Kidney (tissue), 13 donors: ENCODE measurements at regions not wholly inside any gene's neighbourhood (a gene's known extent, or its start where the extent isn't known, plus 50 kb on each side); places are given as distances from the start of the nearest gene placed in this dataset.
A peak's percentile ranks its signal among the peaks of the same experiment; 100 is the strongest.

Experiments used
- DNase-seq, 5 donors: peaks; one replicate each; pipeline ENCODE4 v3.0.0-alpha.2; 2013 to 2020
- FAIRE-seq: peaks from 2 replicates; lab custom pipeline; 2012; peaks lifted over from hg19 to GRCh38; lab: Jason Lieb, UNC
- H3K27ac ChIP-seq, 2 donors: one replicate each; pipeline ENCODE4 v1.7.0; 2013; ENCODE audit warnings: low read depth in 2 of 2, low read length in 2 of 2, inconsistent platforms in 1 of 2
- H3K27me3 ChIP-seq: one replicate; pipeline ENCODE4 v1.7.1; 2013; ENCODE audit warnings: low read length, inconsistent platforms; ENCODE audit not compliant: control insufficient read depth, insufficient read depth
- H3K36me3 ChIP-seq, 3 donors: one replicate each; pipeline versions ENCODE4 v1.7.0 to v1.7.1; 2013; ENCODE audit warnings: low read length in 3 of 3, control low read depth in 1 of 3, inconsistent platforms in 1 of 3; ENCODE audit not compliant: insufficient read depth in 3 of 3, control insufficient read depth in 2 of 3
- H3K4me1 ChIP-seq, 3 donors: one replicate each; pipeline versions ENCODE4 v1.7.0 to v1.7.1; 2013; ENCODE audit warnings: low read length in 3 of 3, inconsistent platforms in 1 of 3, low read depth in 1 of 3; ENCODE audit not compliant: control insufficient read depth in 2 of 3, insufficient read depth in 2 of 3
- H3K4me3 ChIP-seq, 3 donors: one replicate each; pipeline versions ENCODE4 v1.7.0 to v1.8.1; 2013; ENCODE audit warnings: low read length in 3 of 3, control low read depth in 1 of 3, inconsistent platforms in 1 of 3
- H3K9ac ChIP-seq, 3 donors: one replicate each; pipeline versions ENCODE4 v1.7.0 to v1.7.1; 2013; ENCODE audit warnings: low read length in 3 of 3, control low read depth in 1 of 3, inconsistent platforms in 1 of 3
- H3K9me3 ChIP-seq, 3 donors: one replicate each; pipeline versions ENCODE4 v1.7.0 to v1.7.1; 2013; ENCODE audit warnings: low read length in 3 of 3, control low read depth in 1 of 3, inconsistent platforms in 1 of 3; ENCODE audit not compliant: control insufficient read depth in 2 of 3, insufficient read depth in 1 of 3
- intact Hi-C: fragments of 100-400 bp; cut with DNase I; formaldehyde crosslinking; loops from one replicate; pipeline ENCODE4 v1.11.1; 2022
- TF ChIP-seq, protein P1 (sequence below): IDR thresholded peaks from 3 replicates; pipeline ENCODE4 v1.5.1; 2012; ENCODE audit warnings: mild to moderate bottlenecking, moderate library complexity, borderline replicate concordance; ENCODE audit not compliant: insufficient read depth; ENCODE audit errors: extremely low read depth
- donor health status: control.
- donor health status: control.
- donor health status: control.
- donor health status: control.
- donor health status: control.
- donor health status: DM: yes; HTN: yes; CAD: no.
- donor health status: Normal renal cell carcinoma (clear cell type).

GRCh38 chr2:19476327-19476726 lies 117.9 kb upstream of the OSR1 start:
- H3K9ac ChIP-seq: no peak overlapping the region
- H3K36me3 ChIP-seq: no peaks in the 10 kb centered on the region

DNA sequence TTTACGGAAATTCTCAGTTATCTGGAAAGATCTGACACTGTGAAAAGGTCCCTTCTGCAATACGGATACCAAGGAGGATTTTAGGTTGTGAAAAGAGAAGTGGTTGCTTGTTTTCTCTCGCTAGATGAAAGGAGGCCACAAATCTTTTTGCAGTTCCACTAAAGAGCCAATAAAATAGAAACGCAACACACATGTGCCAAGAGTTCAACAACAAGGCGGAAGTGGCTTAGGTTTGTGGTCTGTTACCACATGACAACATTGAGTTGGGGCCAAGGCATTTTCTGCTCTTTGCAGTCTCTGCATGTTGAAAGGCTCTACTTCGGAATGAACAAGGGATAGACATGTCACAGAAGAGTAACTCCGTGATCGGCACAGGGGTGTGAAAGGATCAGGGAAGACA lies 115.7 kb upstream of the OSR1 start:
- DNase-seq: peak in 2 of 5 donors; percentile 50 to 85
- Histone ChIP-seq H3K9ac (no peak overlapping the region), H3K4me3 (no peak overlapping the region), H3K9me3 (no peaks in the 10 kb centered on the region), H3K4me1 (no peaks in the 10 kb centered on the region), H3K27me3 (no peaks in the 10 kb centered on the region), H3K27ac (no peak overlapping the region), H3K36me3 (no peaks in the 10 kb centered on the region)
- TF ChIP-seq, protein P1, sequence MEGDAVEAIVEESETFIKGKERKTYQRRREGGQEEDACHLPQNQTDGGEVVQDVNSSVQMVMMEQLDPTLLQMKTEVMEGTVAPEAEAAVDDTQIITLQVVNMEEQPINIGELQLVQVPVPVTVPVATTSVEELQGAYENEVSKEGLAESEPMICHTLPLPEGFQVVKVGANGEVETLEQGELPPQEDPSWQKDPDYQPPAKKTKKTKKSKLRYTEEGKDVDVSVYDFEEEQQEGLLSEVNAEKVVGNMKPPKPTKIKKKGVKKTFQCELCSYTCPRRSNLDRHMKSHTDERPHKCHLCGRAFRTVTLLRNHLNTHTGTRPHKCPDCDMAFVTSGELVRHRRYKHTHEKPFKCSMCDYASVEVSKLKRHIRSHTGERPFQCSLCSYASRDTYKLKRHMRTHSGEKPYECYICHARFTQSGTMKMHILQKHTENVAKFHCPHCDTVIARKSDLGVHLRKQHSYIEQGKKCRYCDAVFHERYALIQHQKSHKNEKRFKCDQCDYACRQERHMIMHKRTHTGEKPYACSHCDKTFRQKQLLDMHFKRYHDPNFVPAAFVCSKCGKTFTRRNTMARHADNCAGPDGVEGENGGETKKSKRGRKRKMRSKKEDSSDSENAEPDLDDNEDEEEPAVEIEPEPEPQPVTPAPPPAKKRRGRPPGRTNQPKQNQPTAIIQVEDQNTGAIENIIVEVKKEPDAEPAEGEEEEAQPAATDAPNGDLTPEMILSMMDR: no peak
- FAIRE-seq: no peak
- intact Hi-C loops: no loop called here

More at GRCh38 chr2:19476327-19476726, 117.9 kb upstream of the OSR1 start:
- no peak overlapping the region for H3K27ac ChIP-seq
- no peak overlapping the region for H3K4me3 ChIP-seq
- intact Hi-C loops: no loop called here
- FAIRE-seq (no peak), DNase-seq (no peak)
- no peaks in the 10 kb centered on the region for H3K9me3 ChIP-seq
- TF ChIP-seq, protein P1: no peak
- no peaks in the 10 kb centered on the region for H3K27me3 ChIP-seq
- no peaks in the 10 kb centered on the region for H3K4me1 ChIP-seq

GRCh38 chr2:19473350-19473749 lies 114.9 kb upstream of the OSR1 start:
- intact Hi-C loops: no loop called here
- TF ChIP-seq, protein P1: no peak
- no peak overlapping the region for H3K9ac ChIP-seq
- FAIRE-seq (no peak), DNase-seq (peak in 2 of 5 donors; percentile 29 to 61)
- H3K9me3 ChIP-seq: no peaks in the 10 kb centered on the region
- H3K4me1 ChIP-seq: no peaks in the 10 kb centered on the region
- H3K36me3 ChIP-seq: no peaks in the 10 kb centered on the region
- no peak overlapping the region for H3K4me3 ChIP-seq
- H3K27me3 ChIP-seq: no peaks in the 10 kb centered on the region
- H3K27ac ChIP-seq: no peak overlapping the region

DNA sequence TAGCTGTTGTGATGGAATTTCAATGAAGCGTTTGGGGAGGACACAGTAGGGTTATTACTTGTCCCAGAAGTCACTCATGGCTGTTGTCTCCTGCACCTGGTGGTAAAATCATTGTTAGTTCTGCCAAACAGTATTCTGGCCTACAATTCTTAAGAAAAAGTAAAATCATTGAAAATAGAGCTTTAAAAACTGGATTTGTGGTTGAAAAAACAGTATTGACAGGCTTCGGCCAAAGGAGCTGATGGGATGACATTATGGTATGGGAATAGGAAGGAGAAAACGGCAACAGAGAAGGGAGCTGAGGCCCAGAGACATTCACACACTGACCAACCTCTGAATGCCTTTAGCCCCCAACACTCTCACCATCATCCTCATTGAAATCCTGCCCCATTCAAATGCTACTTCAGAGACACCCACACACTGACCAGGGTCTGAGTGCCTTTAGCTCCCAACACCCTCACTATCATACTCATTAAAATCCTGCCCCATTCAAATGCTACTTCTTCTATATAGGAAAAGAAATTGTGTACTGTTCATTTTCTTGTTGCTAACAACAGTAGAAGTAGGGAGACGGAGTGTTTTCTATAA lies 114.1 kb upstream of the OSR1 start:
- Histone ChIP-seq H3K4me3 (no peak overlapping the region), H3K27ac (no peak overlapping the region), H3K27me3 (no peaks in the 10 kb centered on the region), H3K36me3 (no peaks in the 10 kb centered on the region), H3K9ac (no peak overlapping the region), H3K9me3 (no peaks in the 10 kb centered on the region), H3K4me1 (no peaks in the 10 kb centered on the region)
- intact Hi-C loops: no loop called here
- DNase-seq: no peak
- TF ChIP-seq, protein P1: no peak
- no peak for FAIRE-seq
